Stimulated activated naive CD8-positive, alpha-beta T cell treated with anti-CD3 and anti-CD28 coated beads, Interleukin-15, amount 100 ng/mL, for 72 hours (primary cell): ENCODE measurements at regions not wholly inside any gene's neighbourhood (a gene's known extent, or its start where the extent isn't known, plus 50 kb on each side); places are given as distances from the start of the nearest gene placed in this dataset.

Source experiments
- ATAC-seq: fragments of 150-1000 bp; cut with Tn5 transposase; 2 replicates; pipeline ENCODE4 v1.10.0; 2021; ENCODE audit warnings: mild to moderate bottlenecking, moderate library complexity
- DNase-seq, 2 donors: peaks; one replicate each; pipeline ENCODE4 v3.0.0; 2021 to 2022
- H3K27ac Mint-ChIP-seq, 2 donors: one replicate each; pipeline ENCODE4 v1.8.0; 2022; ENCODE audit warnings: mild to moderate bottlenecking in 2 of 2, mixed read lengths in 2 of 2, moderate library complexity in 2 of 2
- H3K27me3 Mint-ChIP-seq: one replicate; pipeline ENCODE4 v1.8.0; 2022; ENCODE audit warnings: mixed read lengths
- H3K4me1 Mint-ChIP-seq: one replicate; pipeline ENCODE4 v1.8.0; 2022; ENCODE audit warnings: mild to moderate bottlenecking, mixed read lengths
- H3K4me3 Mint-ChIP-seq, 2 donors: one replicate each; pipeline ENCODE4 v1.8.0; 2022; ENCODE audit warnings: mild to moderate bottlenecking in 2 of 2, mixed read lengths in 2 of 2, moderate library complexity in 1 of 2
- H3K9me3 Mint-ChIP-seq, 2 donors: one replicate each; pipeline ENCODE4 v1.8.0; 2022; ENCODE audit warnings: mixed read lengths in 2 of 2

DNA sequence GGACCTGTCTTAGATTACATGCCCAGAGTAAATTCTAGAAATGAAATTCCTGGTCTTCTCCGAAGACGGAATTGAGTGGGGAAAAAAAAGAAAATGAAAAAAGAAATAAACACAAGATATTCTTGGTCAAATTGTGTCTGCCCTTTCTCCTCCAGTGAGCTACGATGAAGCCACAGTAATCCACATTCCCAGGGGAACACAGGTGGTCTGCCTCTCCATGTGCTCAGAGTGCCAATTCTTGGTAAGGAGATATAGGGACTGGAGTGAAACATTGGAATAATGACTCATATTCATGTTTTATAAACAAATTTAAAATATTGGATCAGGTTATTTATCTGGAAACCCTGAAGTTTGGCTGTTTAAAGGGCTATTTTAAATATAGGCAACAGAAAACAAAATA, 54.2 kb upstream of the MGST2 start:
- Mint-ChIP-seq H3K4me3 (no peak overlapping the region), H3K9me3 (peaks cover 3 to 7% of the 10 kb centered on the region in 2 donors), H3K27me3 (peaks cover 7% of the 10 kb centered on the region), H3K27ac (no peak overlapping the region), H3K4me1 (peaks cover 8% of the 10 kb centered on the region)
- DNase-seq (no peak), ATAC-seq (no peak)

GRCh38 chr4:139609647-139610046, 53.6 kb upstream of the SETD7 start:
- ATAC-seq (no peak), DNase-seq (no peak)
- Mint-ChIP-seq H3K4me1 (peaks cover 16% of the 10 kb centered on the region), H3K4me3 (no peak overlapping the region), H3K27me3 (peaks cover 17% of the 10 kb centered on the region), H3K9me3 (peaks cover 13 to 18% of the 10 kb centered on the region in 2 donors), H3K27ac (no peak overlapping the region)

DNA sequence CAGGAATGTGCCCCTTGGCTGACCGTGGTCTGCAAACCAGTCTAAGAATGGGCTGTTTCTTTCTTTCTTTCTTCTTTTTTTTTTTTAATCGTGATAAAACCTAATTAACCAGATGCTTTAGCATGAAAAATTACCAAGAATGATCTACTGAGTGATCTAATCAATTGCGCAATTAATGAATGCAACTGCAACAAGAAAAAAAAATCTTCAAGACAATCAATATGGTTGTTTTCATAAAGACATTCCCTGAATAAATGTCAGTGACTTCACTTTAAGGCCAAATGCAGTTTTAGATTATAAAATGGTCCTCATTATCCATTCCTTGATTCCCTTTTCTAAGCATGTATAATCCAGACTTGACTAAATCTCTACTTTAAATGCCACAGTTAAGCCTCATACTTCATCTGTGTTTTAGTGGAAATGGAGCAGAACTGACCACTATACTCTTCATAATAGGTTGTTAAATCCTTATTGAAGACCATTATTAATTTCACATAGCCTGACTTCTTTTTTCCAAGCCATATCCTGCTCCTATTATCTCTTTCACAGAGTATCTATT, 51.6 kb upstream of the SETD7 start:
- no peak for DNase-seq
- Mint-ChIP-seq H3K4me1 (peaks cover 16% of the 10 kb centered on the region), H3K4me3 (no peak overlapping the region), H3K9me3 (peaks cover 13 to 18% of the 10 kb centered on the region in 2 donors), H3K27me3 (peaks cover 17% of the 10 kb centered on the region), H3K27ac (no peak overlapping the region)
- no peak for ATAC-seq

- Mint-ChIP-seq H3K27ac (peak overlapping the region; percentile 65 to 81), H3K27me3 (peaks cover 17% of the 10 kb centered on the region), H3K4me1 (peaks cover 16% of the 10 kb centered on the region), H3K9me3 (peaks cover 13 to 18% of the 10 kb centered on the region in 2 donors), H3K4me3 (peak overlapping the region; percentile 69 to 77)
- DNase-seq: no peak
- ATAC-seq: peak; percentile 80
Observed at GRCh38 chr4:139606579-139607501, 50.8 kb upstream of the SETD7 start.

GRCh38 chr4:139606103-139606502, 50.1 kb upstream of the SETD7 start:
- DNase-seq: no peak
- Mint-ChIP-seq H3K27ac (peak overlapping the region in 1 of 2 donors; percentile 81), H3K9me3 (peaks cover 13 to 18% of the 10 kb centered on the region in 2 donors), H3K4me3 (peak overlapping the region; percentile 69 to 77), H3K27me3 (peaks cover 17% of the 10 kb centered on the region), H3K4me1 (peaks cover 16% of the 10 kb centered on the region)
- no peak for ATAC-seq
